NOMO-1 (cell line): ENCODE measurements at regions not wholly inside any gene's neighbourhood (a gene's known extent, or its start where the extent isn't known, plus 50 kb on each side); places are given as distances from the start of the nearest gene placed in this dataset.
"Not testable (repeated sequence)": the region's sequence is repeated elsewhere in the genome, so short reads cannot be mapped to it uniquely, and the experiment has no call there.

Source experiments
- DNase-seq, 2 experiments: peaks; one replicate each; lab custom pipeline; 2025; ENCODE audit not compliant: unreplicated experiment in 2 of 2; lab: John Stamatoyannopoulos, UW

- DNase-seq: peak; percentile 11 to 81
Observed at GRCh38 chr7:25069900-25070443, 55.1 kb downstream of the CYCS start.

DNA sequence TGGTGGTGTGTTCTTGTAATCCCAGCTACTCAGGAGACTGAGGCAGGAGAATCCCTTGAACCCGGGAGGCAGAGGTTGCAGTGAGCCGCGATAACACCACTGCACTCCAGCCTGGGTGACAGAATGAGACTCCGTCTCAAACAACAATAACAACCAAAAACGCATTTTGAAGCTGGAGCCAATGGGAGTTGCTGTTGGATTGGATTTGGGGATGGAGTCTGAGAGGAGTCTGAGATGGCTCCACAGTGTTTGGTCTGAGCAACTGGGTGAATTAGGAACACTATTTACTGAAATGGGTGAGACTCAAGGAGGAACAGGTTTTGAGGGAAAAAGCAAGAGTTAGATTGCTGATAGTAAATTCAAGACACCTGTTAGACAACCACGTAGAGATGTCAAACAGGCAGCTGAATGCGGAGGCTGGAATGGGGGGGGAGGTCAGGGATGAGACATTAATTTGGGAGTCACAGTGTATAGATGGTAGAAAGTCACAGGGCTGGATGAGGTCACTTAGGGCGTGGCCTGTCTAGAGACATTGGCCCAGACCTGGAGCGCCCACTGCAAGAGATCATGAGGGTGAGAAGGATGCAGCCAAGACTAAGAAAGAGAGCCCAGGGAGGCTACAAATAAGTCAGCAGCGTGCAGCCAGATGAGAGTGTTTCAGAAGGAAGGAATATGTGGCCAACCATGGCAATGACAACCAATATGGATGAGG is 56.4 kb downstream of the CYCS start:
- no peak for DNase-seq

DNA sequence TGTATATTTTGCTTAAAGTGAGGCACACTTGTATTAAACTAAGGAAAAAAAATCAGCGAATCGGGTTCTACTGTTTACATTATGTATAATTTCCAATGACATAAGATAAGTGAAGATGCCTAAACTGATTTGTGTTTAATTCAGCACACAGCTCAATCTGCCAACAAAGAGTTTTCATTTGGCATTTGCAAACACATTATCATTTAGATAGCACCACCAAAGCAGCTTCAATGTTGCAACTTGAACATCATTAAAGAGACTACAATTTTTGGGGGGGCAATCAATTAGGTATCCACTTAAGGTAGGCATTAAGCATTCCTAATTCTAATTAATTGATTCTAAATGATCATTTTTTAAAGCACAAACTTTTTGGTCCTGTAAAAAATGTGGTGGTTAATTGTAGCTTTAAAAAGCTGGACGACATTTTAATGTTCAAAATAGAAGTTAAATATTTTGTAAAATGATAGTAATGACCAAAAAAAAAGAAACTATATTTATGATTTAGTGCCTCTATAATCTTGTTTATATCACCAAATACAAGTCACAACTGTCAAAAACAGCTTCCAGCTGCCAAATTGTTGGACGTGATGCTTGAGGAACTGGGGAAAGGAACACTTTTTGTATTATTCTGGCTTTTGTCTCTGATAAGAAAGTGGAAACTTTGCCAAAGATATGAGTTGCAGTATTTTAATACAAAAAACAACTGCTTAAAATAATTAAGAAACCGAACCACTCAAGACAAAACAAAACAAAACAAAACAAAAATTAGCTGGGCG is 57.1 kb downstream of the CYCS start:
- no peak for DNase-seq

- no peak for DNase-seq
Observed at GRCh38 chr7:25066253-25066652, 58.8 kb downstream of the CYCS start.

DNA sequence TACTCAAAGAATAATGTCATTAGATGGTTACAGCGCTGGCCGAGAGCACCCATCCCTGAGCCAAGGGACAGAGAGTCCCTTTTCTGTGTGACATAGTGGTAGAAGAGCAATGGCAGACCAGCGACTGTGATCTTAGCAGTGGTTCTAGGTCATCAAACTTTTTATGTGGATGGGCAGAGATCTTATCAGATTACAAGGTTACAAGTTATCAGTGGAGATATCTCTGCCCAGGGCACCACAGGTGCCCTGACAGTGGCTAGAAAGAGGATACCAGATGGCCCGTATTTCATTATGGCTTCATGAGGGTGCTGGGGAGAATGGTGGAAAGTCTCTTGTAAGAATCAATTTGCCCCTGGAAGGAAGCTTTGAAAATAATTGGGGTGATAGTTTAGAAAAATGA is 62.7 kb downstream of the CYCS start:
- no peak for DNase-seq

DNA sequence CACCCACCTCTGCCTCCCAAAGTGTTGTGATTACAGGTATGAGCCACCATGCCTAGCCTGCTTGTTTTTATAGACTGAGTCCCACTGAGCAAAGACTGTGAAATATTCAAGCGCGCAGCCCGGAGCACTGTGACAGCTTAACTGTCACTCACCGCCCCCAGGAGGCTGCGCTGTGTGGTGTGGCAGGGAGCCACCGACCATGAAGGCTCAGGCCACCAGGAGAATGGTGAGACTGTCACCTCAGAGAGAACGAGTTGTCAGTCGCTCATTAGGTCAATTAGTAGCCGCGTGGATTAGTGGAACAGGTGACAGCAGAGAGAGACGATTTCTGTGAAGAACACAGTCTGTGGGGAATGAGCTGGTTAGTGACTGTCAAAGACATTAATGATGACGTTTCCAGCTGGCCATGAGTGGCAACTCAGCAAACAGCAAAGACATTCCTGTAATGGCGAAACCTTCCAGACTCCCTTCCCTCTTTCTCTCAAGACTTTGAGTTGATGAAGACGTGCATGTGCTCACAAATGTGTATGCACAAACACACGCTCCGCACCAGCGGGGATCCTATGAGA is 64.5 kb downstream of the CYCS start:
- no peak for DNase-seq

DNA sequence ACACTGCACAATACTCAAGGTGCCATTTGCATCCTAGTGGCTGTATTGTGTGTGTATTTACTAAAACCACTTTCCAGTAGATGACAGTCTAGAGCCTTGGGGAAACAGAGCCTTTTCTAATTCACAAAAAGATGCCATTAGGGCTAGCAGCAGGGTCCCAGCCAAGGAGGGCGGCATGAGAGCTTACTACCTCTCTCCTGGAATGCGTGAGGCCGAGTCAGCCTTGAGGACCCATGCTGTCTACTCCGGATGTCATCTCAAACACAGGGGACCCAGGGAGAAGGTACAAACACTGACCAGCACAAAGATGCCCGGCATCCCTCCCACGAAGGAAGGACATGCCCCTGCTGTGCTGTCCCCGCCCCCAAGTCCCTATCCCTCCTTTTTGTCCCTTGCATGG is 65.5 kb downstream of the CYCS start:
- no peak for DNase-seq

DNA sequence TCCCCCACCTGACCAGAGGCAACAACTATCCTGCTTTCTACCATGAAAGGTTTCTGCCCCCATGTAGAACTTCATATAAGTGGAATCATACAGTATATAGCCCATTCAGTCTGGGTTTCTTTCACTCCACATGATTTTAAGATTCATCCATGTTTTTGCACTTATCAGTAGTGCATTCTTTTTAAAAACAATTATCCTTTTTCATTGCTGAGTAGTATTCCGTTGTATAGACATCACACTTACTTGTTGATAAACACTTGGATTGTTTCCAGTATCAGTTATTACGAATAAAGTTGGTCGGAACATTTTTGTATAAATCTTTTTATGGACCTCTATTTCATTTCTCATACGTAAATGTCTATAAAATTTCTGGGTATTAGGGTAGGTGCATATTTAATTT is 68.7 kb downstream of the CYCS start:
- no peak for DNase-seq

GRCh38 chr7:25055520-25056220 is 69.4 kb downstream of the CYCS start:
- no peak for DNase-seq

DNA sequence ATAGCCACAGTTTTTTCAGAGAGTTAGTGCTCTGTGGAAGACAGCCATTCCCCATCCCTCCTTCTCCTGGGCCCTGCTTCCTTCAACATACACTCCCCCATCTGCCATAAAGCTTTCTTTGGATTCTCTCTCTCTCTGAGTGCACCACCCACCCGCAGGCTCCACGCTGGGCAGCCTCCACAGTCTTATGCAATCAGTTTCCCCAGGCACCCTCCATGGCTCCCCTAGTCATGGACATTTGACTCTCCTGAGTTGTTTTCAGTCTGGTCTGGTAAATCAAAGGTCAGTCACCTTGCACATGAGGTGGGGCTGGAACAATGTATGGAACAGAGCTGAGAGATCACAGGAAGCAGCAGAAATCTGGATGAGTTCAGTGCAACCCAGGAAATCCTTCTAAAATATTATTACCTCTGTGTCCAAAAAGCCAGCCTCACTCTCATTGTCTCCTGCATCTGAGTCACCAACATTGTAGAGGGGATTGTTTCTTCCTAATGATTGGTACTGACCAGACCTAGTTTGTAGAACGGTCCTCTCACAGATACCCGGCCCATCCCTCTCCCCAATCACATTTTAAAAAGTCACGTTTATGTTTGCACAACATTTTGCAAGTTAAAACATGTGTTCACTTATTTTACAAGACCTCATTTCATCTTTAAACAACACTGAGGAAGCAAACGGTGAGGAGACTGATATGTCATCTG is 70.1 kb downstream of the CYCS start:
- DNase-seq: no peak

GRCh38 chr7:25050223-25050622 is 70.2 kb upstream of the OSBPL3 start:
- DNase-seq: no peak

- DNase-seq: no peak
Observed at GRCh38 chr7:25048444-25048834, 68.5 kb upstream of the OSBPL3 start.

GRCh38 chr7:25047571-25048443 is 67.8 kb upstream of the OSBPL3 start:
- not testable (repeated sequence) for DNase-seq

- no peak for DNase-seq
Observed at GRCh38 chr7:25037325-25037724, 57.3 kb upstream of the OSBPL3 start.

DNA sequence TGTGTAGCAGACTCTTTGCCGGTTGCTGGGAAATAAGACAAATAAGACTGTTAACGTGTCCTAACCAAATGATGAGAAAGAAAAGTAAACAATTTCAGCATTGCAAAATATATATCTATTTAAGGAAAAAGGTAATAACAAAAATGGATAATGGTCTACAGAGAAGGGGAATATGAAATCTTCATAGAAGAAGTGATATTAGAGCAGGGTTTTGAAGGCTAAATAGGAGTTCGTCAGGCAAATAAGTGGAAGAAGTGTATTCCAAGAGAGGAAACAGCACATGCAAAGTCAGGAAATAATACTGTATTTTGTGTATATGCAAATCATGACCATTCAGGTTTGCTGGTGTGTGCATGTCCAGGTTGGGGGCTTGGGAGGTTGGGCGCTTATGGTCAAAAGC is 55.3 kb upstream of the OSBPL3 start:
- no peak for DNase-seq

- DNase-seq: no peak
Observed at GRCh38 chr7:25034136-25034535, 54.2 kb upstream of the OSBPL3 start.

- no peak for DNase-seq
Observed at GRCh38 chr7:25032774-25033743, 53.1 kb upstream of the OSBPL3 start.

GRCh38 chr7:25031432-25031831 is 51.5 kb upstream of the OSBPL3 start:
- DNase-seq: no peak
